Prostate gland (tissue), 2 donors: ENCODE measurements at regions not wholly inside any gene's neighbourhood (a gene's known extent, or its start where the extent isn't known, plus 50 kb on each side); places are given as distances from the start of the nearest gene placed in this dataset.

Source experiments
- POLR2A ChIP-seq: fragments of 450-650 bp; IDR thresholded peaks from one replicate; pipeline ENCODE4 v1.6.1; 2016; ENCODE audit warnings: antibody characterized with exemption, mild to moderate bottlenecking
- TF ChIP-seq, protein P1 (sequence below), 4 experiments: fragments of 200-600 bp in 2 of 4; fragments of 450-650 bp in 2 of 4; sonication (generic) in 2 of 4; IDR thresholded peaks; 1 replicate in 3 of 4; 2 replicates in 1 of 4; pipeline ENCODE4 v1.5.1; 2016 to 2019; ENCODE audit warnings: antibody characterized with exemption in 4 of 4, mild to moderate bottlenecking in 2 of 4, moderate library complexity in 2 of 4

DNA sequence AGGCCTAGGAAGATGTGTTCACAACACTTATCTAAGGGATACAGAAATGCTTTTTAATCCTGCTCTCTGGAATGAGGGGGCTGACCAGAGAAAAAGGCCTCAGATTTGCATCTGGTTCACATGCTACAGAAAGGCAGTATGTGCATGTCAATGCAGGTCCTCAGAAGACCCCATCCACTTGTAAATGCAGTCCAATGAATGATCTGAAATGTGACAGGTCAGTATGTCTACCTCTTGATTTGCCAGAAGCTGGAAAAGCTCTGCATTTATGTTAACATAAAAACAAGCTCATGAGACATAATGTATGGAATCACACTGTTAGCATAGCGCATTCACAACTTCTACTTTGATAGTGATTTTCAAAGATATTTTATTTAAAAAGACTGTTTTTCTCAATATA is 367.4 kb upstream of the CHORDC1 start:
- TF ChIP-seq, protein P1, sequence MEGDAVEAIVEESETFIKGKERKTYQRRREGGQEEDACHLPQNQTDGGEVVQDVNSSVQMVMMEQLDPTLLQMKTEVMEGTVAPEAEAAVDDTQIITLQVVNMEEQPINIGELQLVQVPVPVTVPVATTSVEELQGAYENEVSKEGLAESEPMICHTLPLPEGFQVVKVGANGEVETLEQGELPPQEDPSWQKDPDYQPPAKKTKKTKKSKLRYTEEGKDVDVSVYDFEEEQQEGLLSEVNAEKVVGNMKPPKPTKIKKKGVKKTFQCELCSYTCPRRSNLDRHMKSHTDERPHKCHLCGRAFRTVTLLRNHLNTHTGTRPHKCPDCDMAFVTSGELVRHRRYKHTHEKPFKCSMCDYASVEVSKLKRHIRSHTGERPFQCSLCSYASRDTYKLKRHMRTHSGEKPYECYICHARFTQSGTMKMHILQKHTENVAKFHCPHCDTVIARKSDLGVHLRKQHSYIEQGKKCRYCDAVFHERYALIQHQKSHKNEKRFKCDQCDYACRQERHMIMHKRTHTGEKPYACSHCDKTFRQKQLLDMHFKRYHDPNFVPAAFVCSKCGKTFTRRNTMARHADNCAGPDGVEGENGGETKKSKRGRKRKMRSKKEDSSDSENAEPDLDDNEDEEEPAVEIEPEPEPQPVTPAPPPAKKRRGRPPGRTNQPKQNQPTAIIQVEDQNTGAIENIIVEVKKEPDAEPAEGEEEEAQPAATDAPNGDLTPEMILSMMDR (IDR thresholded peaks at IDR 0.05), result no peak
- TF ChIP-seq POLR2A, result no peak
